GM18505 (cell line): ENCODE measurements at regions not wholly inside any gene's neighbourhood (a gene's known extent, or its start where the extent isn't known, plus 50 kb on each side); places are given as distances from the start of the nearest gene placed in this dataset.
"Not testable (repeated sequence)": the region's sequence is repeated elsewhere in the genome, so short reads cannot be mapped to it uniquely, and the experiment has no call there.

Source experiments
- ATAC-seq: cut with Tn5 transposase; IDR thresholded peaks from one replicate; pipeline ENCODE4 v1.9.1; 2021; ENCODE audit not compliant: unreplicated experiment
- POLR2A ChIP-seq: IDR thresholded peaks from 4 replicates; pipeline ENCODE4 v1.6.1; 2011; ENCODE audit warnings: borderline replicate concordance; ENCODE audit not compliant: insufficient read depth, insufficient read length; ENCODE audit errors: extremely low read depth

- no peak for TF ChIP-seq POLR2A
- ATAC-seq: no peak
Observed at GRCh38 chr16:29204806-29205135, 201.7 kb downstream of the NPIPB11 start.

- not testable (repeated sequence) for ATAC-seq
Observed at GRCh38 chr16:29203933-29204805, 202.3 kb downstream of the NPIPB11 start.

GRCh38 chr16:29203046-29203932, 203.2 kb downstream of the NPIPB11 start:
- not testable (repeated sequence) for ATAC-seq

GRCh38 chr16:29202642-29203041, 203.9 kb downstream of the NPIPB11 start:
- not testable (repeated sequence) for ATAC-seq

GRCh38 chr16:29202025-29202632, 204.4 kb downstream of the NPIPB11 start:
- not testable (repeated sequence) for ATAC-seq

- ATAC-seq: not testable (repeated sequence)
Observed at GRCh38 chr16:29201296-29202024, 205.1 kb downstream of the NPIPB11 start.

- ATAC-seq: not testable (repeated sequence)
Observed at GRCh38 chr16:29200681-29201080, 205.8 kb downstream of the NPIPB11 start.

- not testable (repeated sequence) for ATAC-seq
Observed at GRCh38 chr16:29200135-29200601, 206.3 kb downstream of the NPIPB11 start.

GRCh38 chr16:29199626-29200025, 206.9 kb downstream of the NPIPB11 start:
- not testable (repeated sequence) for ATAC-seq

- TF ChIP-seq POLR2A: no peak
- no peak for ATAC-seq
Observed at GRCh38 chr16:29198731-29199521, 207.6 kb downstream of the NPIPB11 start.

- no peak for ATAC-seq
- TF ChIP-seq POLR2A: no peak
Observed at GRCh38 chr16:29198231-29198630, 208.3 kb downstream of the NPIPB11 start.

- ATAC-seq: not testable (repeated sequence)
Observed at GRCh38 chr16:29197494-29198100, 208.9 kb downstream of the NPIPB11 start.

GRCh38 chr16:29196746-29197145, 209.8 kb downstream of the NPIPB11 start:
- not testable (repeated sequence) for ATAC-seq

GRCh38 chr16:29195116-29195872, 210.4 kb downstream of the LAT start:
- not testable (repeated sequence) for ATAC-seq

- not testable (repeated sequence) for ATAC-seq
Observed at GRCh38 chr16:29194185-29194844, 209.5 kb downstream of the LAT start.

GRCh38 chr16:29193634-29194033, 208.8 kb downstream of the LAT start:
- ATAC-seq: not testable (repeated sequence)

GRCh38 chr16:29193248-29193574, 208.4 kb downstream of the LAT start:
- not testable (repeated sequence) for ATAC-seq
